ENCODE measurements at regions not wholly inside any gene's neighbourhood (a gene's known extent, or its start where the extent isn't known, plus 50 kb on each side); places are given as distances from the start of the nearest gene placed in this dataset.
A peak's percentile ranks its signal among the peaks of the same experiment; 100 is the strongest.

- Histone ChIP-seq H3K4me1 (no peaks in the 10 kb centered on the region), H3K9me3 (peaks cover 3% of the 10 kb centered on the region; the same call in 1 of the 3 replicates), H3K4me3 (no peak overlapping the region), H3K27ac (no peak overlapping the region), H3K4me2 (no peak overlapping the region)
- ChIA-PET POLR2A (no interaction called here), CTCF (interaction anchor here (0.6 to 3.2 kb wide), 15 partner anchors 8 to 717 kb away, joined by 3 to 20 read pairs (median 5); no protein-coding TSS in a partner anchor)
- WGBS (ENCODE audit: missing lambda C conversion rate), result 61% methylated on average over 5 of the region's 5 CpGs
- TF ChIP-seq FOXS1 (CRISPR knock-in tag; IDR thresholded peaks at IDR 0.05) (no peak), MAX (IDR thresholded peaks at IDR 0.05) (no peak), EP300 (IDR thresholded peaks at IDR 0.05) (no peak), MAFK (IDR thresholded peaks at IDR 0.05; ENCODE audit: partially characterized antibody) (peak; percentile 54), RAD21 (conservative IDR thresholded peaks at IDR 0.05 in 1 of 2, IDR thresholded peaks at IDR 0.05 in 1 of 2) (peak in 1 of 2 experiments; percentile 3; a peak in 1 of 5 replicates), GATA3 (IDR thresholded peaks at IDR 0.05; ENCODE audit: borderline replicate concordance) (no peak)
- no peak for ATAC-seq
- FAIRE-seq, result no peak
- DNase-seq (ENCODE audit: low read depth in 1 of 2, low spot score in 1 of 2), result no peak
Measured at GRCh38 chr20:51313358-51313827, 229.1 kb downstream of the NFATC2 start.

- TF ChIP-seq RARB (CRISPR knock-in tag; IDR thresholded peaks at IDR 0.05), result no peak
- TF ChIP-seq GATA3 (IDR thresholded peaks at IDR 0.05; ENCODE audit: borderline replicate concordance), result no peak
- TF ChIP-seq TFCP2L1 (CRISPR knock-in tag; IDR thresholded peaks at IDR 0.05), result no peak
- no peak for TF ChIP-seq ZNF302 (CRISPR knock-in tag; IDR thresholded peaks at IDR 0.05)
- no peak for TF ChIP-seq ZC3H11A (IDR thresholded peaks at IDR 0.05)
- no peak for DNase-seq (ENCODE audit: low read depth in 1 of 2, low spot score in 1 of 2)
Measured at GRCh38 chr20:51312480-51312783, 230.1 kb downstream of the NFATC2 start.

GRCh38 chr20:51311636-51312479 is 230.7 kb downstream of the NFATC2 start:
- DNase-seq (ENCODE audit: low read depth in 1 of 2, low spot score in 1 of 2) (no peak), FAIRE-seq (no peak), ATAC-seq (no peak)
- POLR2A ChIA-PET, result no interaction called here
- TF ChIP-seq EP300 (IDR thresholded peaks at IDR 0.05), result no peak
- TF ChIP-seq TFCP2L1 (CRISPR knock-in tag; IDR thresholded peaks at IDR 0.05), result no peak
- TF ChIP-seq MAX (IDR thresholded peaks at IDR 0.05), result no peak
- TF ChIP-seq ESRRA (IDR thresholded peaks at IDR 0.05; ENCODE audit: borderline replicate concordance, low read length), result no peak
- no peak for TF ChIP-seq KDM1A (IDR thresholded peaks at IDR 0.05; ENCODE audit: low read depth)
- no peak for TF ChIP-seq CTCF (IDR thresholded peaks at IDR 0.05)
- TF ChIP-seq FOXS1 (CRISPR knock-in tag; IDR thresholded peaks at IDR 0.05), result no peak
- no peak for TF ChIP-seq GATA3 (IDR thresholded peaks at IDR 0.05; ENCODE audit: borderline replicate concordance)
- no peak overlapping the region for H3K4me2 ChIP-seq
- no peak overlapping the region for H3K27ac ChIP-seq
- H3K4me3 ChIP-seq, result no peak overlapping the region
- 76% methylated on average over 12 of the region's 12 CpGs for WGBS (ENCODE audit: missing lambda C conversion rate)
- 0 out of 3 replicates have a peak, but pooled peaks cover 3% of the 10 kb centered on the region for H3K4me1 ChIP-seq
- H3K9me3 ChIP-seq, result peaks cover 3% of the 10 kb centered on the region; the same call in 1 of the 3 replicates
- CTCF ChIA-PET, result interaction anchor here (0.9 to 17.1 kb wide), 5 partner anchors 10 to 524 kb away, joined by 3 to 565 read pairs (median 5); no protein-coding TSS in a partner anchor

More at GRCh38 chr20:51312480-51312783, 230.1 kb downstream of the NFATC2 start:
- WGBS (ENCODE audit: missing lambda C conversion rate), result 44% methylated on average over 3 of the region's 3 CpGs
- Histone ChIP-seq H3K9me3 (peaks cover 3% of the 10 kb centered on the region; the same call in 1 of the 3 replicates), H3K4me3 (no peak overlapping the region), H3K27ac (no peak overlapping the region), H3K4me2 (no peak overlapping the region), H3K4me1 (no peaks in the 10 kb centered on the region)
- no peak for FAIRE-seq
- ChIA-PET CTCF (interaction anchor here (0.9 to 3.2 kb wide), 9 partner anchors 9 to 524 kb away, joined by 3 to 20 read pairs (median 5); no protein-coding TSS in a partner anchor), POLR2A (no interaction called here)
- no peak for ATAC-seq

GRCh38 chr20:51310216-51310615 is 232.3 kb downstream of the NFATC2 start:
- ChIA-PET POLR2A (no interaction called here), CTCF (interaction anchor here (0.9 to 17.1 kb wide), 7 partner anchors 15 to 516 kb away, joined by 3 to 565 read pairs (median 8); no protein-coding TSS in a partner anchor)
- H3K9me3 ChIP-seq, result no peaks in the 10 kb centered on the region
- DNase-seq (ENCODE audit: low read depth in 1 of 2, low spot score in 1 of 2) (no peak), FAIRE-seq (no peak), ATAC-seq (no peak)
- no peak overlapping the region for H3K4me2 ChIP-seq
- WGBS (ENCODE audit: missing lambda C conversion rate), result 47% methylated on average over 2 of the region's 2 CpGs
- 0 out of 3 replicates have a peak, but pooled peaks cover 3% of the 10 kb centered on the region for H3K4me1 ChIP-seq
- H3K27ac ChIP-seq, result no peak overlapping the region; a peak in 2 of 6 replicates
- H3K4me3 ChIP-seq, result no peak overlapping the region
- no peak for TF ChIP-seq FOSL2 (IDR thresholded peaks at IDR 0.05)
- no peak for TF ChIP-seq FOSL2 (CRISPR knock-in tag; IDR thresholded peaks at IDR 0.05)
- TF ChIP-seq EP300 (IDR thresholded peaks at IDR 0.05), result no peak
- TF ChIP-seq CHD2 (IDR thresholded peaks at IDR 0.05; ENCODE audit: low read length, partially characterized antibody), result no peak
- TF ChIP-seq NR3C1 (IDR thresholded peaks at IDR 0.05), result no peak
- TF ChIP-seq ESRRA (IDR thresholded peaks at IDR 0.05; ENCODE audit: borderline replicate concordance, low read length), result no peak
- TF ChIP-seq CBX2 (IDR thresholded peaks at IDR 0.05; ENCODE audit: borderline replicate concordance, low read depth), result no peak
- TF ChIP-seq HES2 (IDR thresholded peaks at IDR 0.05), result no peak
- TF ChIP-seq EHMT2 (IDR thresholded peaks at IDR 0.05; ENCODE audit: low read depth), result no peak
- no peak for TF ChIP-seq HEYL (CRISPR knock-in tag; IDR thresholded peaks at IDR 0.05)
- TF ChIP-seq ZC3H11A (IDR thresholded peaks at IDR 0.05), result no peak
- TF ChIP-seq ZNF302 (CRISPR knock-in tag; IDR thresholded peaks at IDR 0.05), result no peak
- TF ChIP-seq MAFK (IDR thresholded peaks at IDR 0.05; ENCODE audit: partially characterized antibody), result no peak
